Activated CD4-positive, alpha-beta T cell treated with anti-CD3 and anti-CD28 coated beads, Interleukin-2, amount 50 U/mL, for 24 hours (primary cell): ENCODE measurements at regions not wholly inside any gene's neighbourhood (a gene's known extent, or its start where the extent isn't known, plus 50 kb on each side); places are given as distances from the start of the nearest gene placed in this dataset.
"Not testable (repeated sequence)": the region's sequence is repeated elsewhere in the genome, so short reads cannot be mapped to it uniquely, and the experiment has no call there.

Source experiments
- DNase-seq, 2 donors: peaks; one replicate each; pipeline ENCODE4 v3.0.0-alpha.2; 2020; ENCODE audit warnings: low read depth in 1 of 2, low spot score in 1 of 2

DNA sequence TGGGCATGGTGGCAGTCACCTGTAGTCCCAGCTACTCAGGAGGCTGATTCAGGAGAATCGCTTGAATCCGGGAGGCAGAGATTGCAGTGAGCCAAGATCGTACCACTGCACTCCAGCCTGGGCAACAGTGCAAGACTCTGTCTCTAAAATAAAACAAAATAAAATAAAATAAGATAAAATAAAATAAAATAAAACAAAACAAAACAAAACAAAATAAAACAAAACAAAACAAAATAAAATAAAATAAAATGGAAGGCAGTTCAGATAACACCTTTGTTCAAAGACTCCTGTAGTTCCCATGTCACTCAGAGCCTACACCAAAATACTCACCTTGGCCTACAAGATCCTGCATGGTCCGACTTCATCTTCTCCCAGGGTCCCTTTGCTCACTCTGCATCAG lies 61.3 kb downstream of the SYF2 start:
- DNase-seq: not testable (repeated sequence)

DNA sequence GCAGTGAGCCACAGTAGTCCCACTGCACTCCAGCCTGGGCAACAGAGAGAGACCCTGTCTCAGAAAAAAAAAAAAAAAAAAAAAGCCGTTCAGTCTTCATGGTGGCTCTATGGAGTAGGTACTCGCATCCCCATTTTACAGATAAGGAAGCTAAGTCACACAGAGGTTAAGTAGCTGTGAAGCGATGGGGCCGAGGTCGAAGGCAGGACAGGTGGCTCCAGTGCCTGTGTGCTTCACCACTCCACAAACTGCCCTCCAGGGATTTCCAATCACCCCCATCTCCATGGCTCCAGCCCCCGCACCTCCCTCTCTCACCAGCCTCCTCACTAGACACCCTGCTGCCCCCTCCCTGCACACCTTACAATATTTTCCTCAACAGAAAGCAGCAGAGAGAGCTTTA lies 61.9 kb downstream of the SYF2 start:
- no peak for DNase-seq

DNA sequence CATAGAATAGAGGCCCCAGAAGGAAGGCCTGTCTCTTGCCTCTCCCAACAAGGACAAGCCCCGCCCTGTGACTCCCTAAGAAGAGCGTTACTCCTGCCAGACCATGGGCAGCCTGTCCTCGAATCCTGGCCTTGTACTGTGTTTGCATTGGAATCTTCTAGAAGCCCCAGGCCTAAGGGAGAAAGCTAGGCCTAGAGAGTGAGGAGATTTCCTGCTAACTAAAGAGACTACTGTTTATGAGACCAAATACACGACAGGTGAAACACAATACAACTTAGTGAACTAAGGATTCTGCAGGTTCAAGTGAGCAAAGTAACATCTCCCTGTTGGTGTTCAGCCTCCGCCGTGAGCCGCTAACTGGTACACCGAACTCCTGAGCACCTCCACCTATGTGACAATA lies 62.7 kb downstream of the SYF2 start:
- no peak for DNase-seq

DNA sequence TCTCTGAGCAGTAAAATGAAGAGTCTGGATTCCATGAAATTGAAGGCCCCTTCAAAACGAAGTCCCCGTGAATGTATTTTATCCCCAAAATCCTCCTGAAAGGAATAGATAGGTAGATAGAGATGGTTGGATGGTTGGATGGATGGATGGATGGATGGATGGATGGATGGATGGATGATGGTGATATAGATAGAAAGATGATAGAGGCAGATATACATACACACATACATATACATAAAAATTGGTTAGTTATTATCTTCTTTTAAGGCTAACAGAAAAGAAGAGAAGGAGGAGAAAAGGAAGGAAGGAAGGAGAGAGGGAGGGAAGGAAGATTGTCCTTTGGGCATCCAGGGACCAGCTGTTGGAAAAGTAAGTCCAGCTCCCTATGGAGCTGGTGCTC lies 63.1 kb downstream of the SYF2 start:
- DNase-seq: no peak

DNA sequence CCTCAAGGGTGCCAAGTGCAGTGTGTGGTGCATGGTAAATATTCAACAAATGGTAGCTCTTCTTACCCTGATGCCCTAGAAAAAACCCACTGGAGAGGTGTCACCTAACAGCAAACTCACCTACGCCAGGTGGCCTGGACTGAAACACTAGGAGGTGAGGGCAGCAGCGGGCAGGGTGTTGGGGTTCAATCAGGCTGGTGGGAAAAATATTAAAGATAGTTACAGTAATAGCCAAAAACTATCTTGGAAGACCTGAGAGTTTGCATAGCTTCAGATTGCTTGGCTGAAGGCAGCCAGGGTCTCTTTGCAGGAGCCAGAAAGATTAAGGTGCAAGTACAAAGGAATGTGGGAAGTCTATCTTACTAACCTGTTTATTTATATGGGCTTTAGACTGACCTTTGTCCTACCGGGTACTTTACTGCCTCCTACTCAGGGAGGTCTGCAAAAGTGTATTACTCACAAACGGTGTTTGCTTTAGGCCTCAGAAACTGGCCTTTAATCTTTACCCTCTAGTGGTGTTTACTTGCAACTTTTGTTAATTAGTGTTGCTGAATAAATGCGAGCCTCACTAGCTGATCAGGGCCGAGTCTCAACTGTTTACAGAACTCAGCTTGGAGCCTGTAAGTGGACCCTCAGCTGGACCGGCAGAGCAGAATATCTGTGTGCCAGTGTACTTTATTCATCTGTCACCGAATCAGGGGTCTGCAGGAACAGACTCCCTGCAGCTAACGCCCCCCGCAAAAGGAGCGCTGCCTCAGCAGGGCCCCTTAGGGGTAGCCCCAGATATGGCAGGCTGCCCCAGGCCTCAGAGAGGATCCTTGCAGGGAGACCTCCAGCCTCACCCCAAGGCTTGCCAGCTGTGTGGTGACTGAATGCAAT lies 63.9 kb downstream of the SYF2 start:
- no peak for DNase-seq

DNA sequence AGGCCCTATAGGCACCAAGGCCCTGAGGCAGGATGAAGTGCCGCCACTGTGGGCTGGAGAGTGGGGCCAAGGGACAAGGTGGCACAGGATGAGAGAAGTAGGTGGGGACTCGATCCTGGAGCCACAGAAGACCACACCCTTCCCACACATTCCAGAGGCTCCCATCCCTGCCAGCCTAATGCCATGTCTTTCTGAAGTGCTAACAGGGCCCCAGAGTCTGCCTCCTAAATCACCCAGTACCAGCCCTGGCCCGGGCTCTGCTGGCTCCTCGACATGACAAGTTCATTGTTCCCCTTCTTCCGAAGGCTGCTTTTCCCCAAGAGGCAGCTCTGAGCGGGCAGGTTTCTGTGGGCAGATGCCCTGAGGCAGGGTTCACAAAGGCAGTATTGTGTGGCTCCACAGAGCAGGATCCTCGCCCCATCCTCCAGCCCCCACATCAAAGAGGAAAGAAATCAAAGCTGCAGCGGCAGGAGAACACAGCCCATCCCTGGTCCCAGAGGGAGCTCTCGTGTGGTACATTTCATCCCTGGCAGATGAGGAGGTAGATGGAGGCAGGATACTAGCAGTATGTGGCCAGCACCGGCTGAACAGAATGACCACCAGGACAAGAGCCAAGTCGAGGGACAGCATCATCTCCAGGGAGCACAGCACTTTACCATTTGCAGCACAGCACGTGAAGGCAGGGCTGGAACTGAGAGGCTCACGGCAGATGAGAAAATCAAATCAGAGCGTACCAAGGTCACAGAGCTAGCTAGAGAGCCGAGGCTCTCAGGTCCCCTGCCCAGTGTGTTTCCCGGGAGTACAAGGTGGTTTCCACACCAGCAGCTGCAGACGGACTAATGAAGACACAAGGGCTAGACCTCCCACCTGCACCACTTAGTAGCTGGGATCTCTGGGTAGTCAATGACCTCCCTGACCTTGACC lies 64.8 kb downstream of the SYF2 start:
- no peak for DNase-seq

DNA sequence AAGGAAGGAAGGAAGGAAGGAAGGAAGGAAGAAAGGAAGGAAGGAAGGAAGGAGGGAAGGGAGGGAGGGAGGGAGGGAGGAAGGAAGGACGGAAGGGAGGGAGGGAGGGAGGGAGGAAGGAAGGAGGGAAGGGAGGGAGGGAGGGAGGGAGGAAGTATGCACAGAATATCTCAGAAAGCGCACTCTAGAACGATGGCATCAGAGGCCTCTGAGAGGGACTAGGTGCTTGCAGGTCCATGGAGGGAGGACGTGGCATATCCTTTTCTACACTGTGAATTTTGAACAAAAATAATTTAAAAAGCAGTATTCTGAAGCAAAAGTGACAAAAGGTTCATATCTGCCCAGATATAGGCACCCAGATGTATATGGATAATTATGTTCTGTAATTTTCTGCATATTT lies 65.5 kb downstream of the SYF2 start:
- DNase-seq: no peak

DNA sequence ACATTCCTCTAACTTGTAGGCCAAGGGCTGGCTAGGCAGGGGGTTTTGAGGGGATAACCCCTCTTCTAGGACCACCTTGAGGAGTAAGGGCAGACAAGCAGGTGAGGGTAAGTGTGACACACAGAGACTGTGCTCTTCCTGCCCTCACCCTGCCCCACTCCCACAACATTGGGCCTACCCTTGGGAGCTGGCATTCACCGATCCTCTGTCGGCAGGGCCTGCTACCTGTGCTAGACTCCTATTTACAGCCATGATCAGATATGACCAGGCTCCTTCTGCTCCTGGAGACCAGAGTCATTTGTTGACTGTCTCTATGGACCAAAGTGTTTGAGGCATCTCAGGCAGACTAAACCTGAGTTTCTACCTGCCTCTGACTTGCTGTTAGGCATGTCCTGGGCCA lies 68.3 kb downstream of the SYF2 start:
- no peak for DNase-seq

DNA sequence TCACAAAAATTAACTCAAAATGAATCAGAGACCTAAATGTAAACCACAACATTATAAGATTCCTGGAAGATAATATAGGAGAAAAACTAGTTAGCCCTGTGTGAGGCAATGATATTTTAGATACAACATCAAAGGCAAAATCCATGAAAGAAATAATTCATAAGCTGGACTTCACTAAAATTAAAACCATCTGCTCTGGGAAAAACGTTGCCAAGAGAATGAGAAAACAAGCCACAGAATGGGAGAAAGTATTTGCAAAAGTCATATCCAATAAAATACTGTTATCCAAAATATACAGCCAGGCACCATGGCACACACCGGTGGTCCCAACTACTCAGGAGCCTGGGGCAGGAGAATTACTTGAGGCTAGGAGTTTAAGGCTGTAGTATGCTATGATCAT lies 70.3 kb downstream of the SYF2 start:
- no peak for DNase-seq

DNA sequence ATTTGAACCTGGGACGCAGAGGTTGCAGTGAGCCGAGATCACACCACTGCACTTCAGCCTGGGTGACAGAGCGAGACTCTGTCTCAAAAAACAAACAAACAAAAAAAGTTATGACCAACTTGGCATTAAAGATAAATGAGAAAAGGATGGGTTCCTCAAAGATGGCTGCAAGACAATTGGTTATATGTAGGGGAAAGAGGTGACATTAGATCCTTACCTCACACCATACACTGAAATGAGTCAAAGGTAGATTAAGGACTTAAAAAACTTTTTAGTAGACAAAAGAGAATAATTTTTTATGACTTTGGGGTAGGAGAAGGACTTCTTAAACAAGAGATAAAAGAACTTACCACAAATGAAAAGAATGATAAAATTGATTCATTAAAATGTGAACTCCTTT lies 74.5 kb downstream of the SYF2 start:
- no peak for DNase-seq

DNA sequence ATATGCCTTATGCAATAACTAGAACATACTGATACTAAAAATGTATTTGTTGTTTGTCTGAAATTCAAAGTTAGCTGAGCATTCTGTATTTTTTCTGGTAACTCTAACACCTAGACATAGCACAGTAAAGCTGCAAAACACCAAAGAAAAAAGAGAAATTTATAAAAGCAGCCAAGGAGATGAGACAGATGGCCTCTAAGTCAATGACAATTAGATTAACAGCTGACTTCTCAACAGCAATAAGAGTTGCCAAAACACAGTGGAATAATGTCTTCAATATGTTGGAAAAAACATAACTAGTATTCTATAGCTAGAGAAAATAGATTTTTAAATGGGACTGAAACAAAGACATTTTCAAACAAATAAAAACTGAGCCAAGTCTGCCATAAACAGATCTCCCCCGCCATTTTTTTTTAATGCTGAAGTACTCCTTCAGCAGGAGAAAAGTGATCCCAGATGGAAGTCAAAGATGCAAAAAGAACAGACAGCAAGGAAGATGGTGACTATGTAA lies 81.3 kb downstream of the SYF2 start:
- DNase-seq: no peak

DNA sequence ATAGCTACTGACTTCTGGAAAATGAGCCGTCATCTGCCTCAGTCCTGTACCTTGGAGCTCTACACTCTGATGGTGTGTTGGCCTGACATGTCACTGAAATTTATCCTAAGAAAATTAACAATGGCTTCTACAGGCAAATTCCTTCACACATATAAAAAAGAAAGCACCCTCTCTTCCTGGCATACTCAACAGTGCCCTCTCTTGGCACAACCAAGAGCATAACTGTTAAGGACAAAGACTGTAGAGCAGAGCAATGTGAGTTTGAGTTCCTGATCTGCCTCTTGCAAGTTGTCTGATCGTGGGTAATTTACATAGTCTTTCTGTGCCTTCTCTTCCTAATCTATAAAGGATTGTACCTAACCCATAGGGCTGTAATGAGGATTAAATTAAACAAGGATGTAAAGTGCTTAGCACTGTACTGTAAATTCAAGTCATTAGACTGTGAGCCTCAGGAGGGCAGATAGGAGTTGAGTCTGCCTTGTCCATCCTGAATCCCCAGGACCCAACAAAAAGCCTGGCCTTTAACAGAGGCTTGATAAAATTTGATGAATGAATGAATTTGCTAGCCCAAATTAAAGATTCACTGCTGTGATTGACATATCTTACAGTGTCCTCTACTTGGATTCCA lies 83.5 kb downstream of the SYF2 start:
- peak in 1 of 2 donors; percentile 7 for DNase-seq

DNA sequence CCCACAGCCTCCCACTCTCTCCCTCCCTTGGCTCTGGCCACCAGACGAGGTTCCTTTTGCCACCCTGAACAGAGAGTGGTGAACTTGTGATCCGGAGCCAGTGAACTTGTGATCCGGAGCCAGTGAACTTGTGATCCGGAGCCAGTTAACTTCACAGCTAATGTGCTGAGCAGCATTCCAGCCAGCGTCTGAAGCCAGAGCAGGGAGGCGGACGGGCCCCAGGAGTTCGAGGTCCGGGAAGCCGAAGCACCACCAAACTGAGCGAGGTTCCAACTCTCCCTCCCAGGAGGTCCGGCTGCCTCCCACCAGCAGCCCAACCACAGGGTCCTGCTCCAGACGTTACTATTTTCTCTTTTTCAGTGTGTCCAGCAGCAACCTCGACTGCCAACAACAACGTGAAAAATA lies 85.8 kb downstream of the SYF2 start:
- DNase-seq: no peak

DNA sequence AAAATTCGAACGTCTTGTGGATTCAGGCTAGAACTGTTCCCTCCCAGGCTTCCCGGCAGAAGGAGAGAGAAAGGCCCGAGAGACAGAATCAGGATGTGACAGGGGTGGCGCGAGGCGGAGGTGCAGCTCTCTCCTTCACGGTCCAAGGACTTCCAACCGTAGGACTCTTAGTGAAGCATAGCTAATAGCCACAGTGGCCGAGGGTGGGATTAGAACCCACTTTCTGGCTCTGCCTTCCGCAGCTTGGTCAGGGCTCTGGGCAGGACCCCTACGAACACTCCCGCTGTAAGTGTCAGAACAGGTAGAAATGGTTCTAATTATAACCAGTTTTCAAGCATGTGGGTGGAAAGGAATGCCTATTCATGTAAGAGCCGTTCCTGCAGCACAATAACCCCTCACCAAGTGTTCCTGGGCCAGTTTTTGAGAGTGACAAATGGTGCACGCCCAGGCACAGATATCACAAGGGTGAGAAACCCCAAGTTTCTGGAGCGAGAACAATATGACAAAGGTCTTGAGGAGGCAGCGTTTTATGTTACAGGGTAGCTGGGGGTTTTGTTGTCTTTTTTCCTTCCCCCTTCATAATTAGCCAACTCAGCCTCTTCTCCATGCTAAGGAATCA lies 86.4 kb downstream of the SYF2 start:
- DNase-seq: no peak

DNA sequence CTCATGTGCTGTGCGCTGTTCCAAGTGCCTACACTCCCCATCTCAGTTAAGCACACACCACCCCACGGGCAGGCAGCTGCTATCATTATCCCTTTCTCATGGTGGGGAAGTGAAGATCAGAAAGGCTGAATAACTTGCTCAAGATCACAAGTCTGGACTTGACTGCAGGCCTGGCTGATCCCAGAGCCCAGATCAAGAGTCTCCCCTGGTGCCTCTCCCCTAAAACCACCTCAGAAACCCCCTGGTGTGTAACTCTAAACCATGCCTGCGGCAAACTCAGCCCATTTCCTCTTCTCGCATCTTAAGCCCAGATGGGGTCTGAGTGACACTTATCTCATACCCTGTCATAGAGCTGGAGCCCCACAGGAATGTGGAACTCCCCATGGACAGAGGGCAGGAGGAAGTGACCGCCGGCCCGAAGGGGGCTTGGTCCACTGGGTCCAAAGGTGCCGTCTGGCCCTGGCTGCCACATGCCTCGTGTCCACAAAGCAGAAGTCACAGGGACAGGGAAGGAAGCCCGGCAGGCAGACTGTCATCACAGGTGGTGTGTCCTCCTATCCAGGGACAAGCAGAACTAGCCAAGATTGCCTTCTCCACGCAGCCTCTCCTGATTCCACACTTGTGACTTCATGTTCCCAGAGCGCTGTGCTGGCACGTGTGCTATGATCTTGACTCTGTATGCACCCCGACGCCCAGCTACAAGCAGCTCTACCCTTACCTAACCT lies 92.1 kb downstream of the SYF2 start:
- no peak for DNase-seq

DNA sequence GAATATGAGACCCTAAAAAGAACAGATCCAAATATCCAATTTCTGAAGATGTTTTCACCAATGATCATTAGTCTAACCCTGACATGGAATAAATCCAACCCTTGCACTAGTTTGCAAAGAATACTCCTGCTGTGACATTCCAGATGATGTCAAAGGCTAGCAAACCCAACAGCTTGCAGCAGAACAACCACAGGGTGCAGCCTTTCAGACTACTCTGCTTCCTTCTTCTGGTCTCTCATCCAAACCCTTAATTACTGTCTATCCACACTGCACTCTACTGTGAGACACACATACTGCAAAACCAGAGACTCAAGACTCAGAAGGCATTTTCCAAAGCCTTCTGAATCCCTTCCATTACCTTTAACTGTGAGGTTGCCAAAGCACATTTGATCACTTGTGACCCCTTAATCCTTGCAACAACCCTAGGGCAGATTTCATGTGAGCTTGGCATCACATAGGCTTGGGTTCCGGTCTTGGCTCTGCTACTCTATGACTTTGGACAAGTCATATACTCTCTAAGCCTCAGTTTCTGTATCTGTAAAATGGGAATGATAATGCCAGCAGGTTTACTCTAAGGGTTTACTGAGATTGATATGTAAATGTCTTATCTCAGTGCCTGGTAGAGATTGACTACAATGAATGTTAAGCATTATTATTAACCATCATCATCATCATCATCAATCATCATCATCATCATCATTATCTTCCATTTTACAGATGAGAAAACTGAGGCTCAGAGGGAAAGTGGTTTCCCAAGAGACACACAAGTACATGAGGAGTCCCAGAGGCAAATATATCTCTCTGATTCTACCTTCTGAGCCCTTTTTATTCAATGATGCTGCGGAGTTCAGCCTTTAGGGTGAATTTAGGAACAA lies 94.5 kb downstream of the SYF2 start:
- DNase-seq: no peak

DNA sequence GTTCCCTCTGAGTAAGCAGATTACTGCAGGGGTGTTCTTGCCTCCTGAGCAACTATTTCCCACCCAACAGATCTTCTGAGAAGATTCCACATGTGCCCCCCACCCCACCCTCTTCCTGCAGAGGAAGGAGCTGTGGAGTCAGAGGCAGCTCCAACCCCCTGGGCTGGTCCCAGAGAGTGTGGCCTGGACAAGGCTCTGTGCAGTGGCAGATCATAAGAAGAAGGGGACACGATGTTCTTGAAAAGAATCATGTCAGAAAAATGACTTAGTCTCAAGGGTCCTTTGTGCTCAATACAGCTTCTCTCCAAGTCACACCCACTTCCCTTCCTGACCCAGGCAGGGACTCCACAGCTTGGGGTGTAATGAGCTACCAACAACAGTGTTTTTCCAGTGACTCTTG lies 95.2 kb downstream of the SYF2 start:
- DNase-seq: no peak

DNA sequence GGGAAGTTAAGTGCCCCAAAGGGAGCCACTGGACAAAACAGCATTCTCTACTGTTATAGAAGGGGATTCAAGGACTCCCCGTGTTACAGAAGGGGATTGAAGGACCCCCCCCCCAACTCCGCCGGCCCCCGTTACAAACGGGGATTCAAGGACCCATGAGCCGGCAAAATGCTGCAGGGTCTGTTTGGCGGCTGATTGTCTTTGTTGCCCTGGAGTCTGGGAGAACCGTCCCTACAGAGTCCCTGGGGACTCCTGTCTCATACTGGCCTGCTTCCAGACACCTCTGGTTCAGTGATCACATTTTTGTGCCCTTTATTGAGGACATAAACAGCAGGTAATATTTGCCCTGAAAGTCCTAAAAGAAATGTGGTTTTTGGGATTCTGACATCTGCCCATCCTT lies 96.4 kb downstream of the SYF2 start:
- no peak for DNase-seq

DNA sequence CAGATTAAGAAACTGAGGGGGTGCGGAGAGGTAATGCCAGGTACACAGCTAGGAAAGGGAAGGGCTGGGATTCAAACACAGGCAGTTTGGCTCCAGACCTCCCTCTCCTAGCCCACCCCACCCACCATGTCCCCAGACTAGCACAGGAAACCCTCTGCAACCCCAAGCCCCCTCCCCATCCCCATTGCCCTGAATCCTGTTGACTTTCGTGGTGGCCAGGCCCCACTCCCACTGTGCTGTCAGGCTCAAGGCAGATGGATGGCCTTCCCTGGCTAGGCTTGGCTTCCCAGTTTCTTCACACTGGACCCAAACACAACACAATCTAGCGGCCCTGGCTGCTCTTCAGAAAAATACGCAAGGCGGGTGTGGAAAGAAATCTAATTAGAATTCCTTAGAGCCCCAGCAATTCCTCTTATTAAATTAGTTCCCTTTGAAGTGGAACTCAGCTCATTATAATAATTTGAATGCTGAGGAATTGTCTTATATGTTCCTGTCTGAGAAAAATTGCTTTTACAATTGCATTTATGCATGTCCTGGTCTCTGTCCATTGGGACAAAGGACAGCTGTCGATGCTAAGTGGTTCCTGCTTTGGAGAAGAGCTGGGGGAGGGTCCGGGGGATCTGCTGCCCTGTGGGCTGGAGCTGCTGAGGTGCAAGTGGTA lies 97.4 kb downstream of the SYF2 start:
- no peak for DNase-seq
